ENCODE measurements at regions not wholly inside any gene's neighbourhood (a gene's known extent, or its start where the extent isn't known, plus 50 kb on each side); places are given as distances from the start of the nearest gene placed in this dataset.
A peak's percentile ranks its signal among the peaks of the same experiment; 100 is the strongest.

- no peak for DNase-seq
These were observed 74.3 kb upstream of the SOX6 start for GRCh38 chr11:16430674-16431073.

GRCh38 chr11:16421826-16422225 lies 65.5 kb upstream of the SOX6 start:
- DNase-seq = no peak

DNA sequence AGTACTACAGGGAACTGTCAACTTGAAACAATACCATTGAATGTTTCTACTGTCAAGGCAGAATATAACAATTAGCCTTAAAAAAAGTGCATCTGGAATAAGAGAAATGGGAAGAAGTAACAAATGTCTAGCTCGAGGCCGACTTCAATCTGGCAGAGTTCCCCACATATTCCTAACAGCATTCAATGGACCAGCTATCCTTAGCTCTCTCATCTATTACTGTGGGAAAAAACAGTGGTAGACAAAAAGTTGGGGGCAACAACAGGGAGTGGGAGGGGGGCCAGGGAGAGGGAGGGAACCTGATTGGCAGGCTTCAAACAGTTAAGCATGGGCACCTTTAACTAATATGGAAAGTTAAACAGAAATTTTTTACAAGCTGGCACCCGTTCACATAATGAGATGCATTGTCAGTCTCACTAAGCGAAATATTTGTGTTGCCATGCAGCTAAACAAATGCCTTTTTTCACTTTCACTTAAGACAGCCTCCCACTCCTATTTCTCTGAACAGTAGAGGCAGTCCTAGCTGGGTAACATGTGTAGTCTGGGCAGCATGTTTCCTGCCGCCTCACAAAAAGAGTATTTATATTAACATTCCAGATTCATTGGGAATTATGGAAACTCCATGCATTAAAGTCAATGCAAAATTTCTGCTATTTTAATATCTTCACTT lies 62.2 kb upstream of the SOX6 start:
- DNase-seq = no peak

DNA sequence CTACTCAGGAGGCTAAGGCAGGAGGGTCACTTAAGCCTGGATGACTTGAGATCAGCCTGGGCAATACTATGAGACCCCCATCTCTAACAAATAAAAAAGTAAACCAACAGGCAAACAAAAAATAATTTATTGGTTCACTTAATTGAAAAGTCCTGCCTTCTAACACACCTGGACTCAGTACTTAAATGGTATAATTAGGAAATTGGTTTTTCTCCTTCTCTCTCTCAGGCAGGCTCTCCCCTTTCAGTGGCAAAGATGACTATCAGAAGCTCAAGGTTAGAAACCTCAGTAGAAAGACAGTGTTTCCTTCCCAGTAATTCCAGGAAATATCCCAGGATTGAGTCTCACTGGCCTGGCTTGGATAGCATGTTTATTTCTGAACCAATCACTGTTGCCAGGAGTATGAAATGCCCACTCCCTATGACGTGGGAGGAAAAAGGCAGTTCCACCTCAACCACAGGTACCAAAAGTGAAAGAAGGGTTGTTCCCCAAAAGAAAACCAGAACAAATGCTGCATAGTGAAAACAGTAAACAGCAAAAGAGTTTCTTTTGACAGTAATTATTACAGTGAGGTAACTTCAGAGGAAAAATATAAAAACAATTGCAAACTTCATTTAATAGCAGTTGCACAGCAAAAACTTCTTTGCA lies 56.3 kb upstream of the SOX6 start:
- no peak for DNase-seq

GRCh38 chr11:16410479-16410878 lies 54.1 kb upstream of the SOX6 start:
- DNase-seq = no peak

DNA sequence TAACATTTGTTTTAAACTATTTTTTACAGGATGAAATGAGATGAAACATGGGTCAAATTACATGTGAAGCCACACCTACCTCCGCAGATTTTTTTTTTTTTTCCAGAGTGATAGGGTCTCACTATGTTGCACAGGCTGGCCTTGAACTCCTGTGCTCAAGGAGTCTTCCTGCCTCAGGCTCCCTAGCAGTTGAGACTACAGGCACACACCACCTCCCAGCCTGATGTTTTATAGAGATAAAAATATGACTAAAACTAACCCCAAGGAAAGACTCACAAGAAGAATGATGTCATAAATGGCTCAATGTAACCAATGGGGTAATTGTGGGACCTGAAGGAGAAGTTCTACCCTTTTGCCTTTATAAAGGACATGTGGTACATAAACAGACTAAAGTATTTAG lies 52.3 kb upstream of the SOX6 start:
- DNase-seq = peak; percentile 70

DNA sequence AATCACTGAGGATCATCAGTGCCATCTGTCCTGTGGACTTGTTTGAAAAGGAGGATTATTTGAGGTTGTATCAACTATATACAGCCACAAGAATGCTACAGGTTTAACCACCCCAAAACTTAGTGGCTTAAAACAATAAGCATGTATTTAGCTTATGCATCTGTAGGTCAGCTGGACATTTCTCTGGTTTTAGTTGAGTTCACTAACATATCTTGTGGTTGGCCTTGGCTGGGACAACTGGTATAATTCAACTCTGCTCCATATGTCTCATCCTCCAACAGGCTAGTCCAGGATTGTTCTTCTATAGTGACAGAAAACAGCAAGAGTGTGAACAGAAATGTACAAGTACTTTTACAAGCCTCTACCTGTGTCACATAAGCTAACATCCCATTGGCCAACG lies 49.9 kb upstream of the SOX6 start:
- no peak for DNase-seq
